Endothelial cell (in vitro differentiated cells): ENCODE measurements at regions not wholly inside any gene's neighbourhood (a gene's known extent, or its start where the extent isn't known, plus 50 kb on each side); places are given as distances from the start of the nearest gene placed in this dataset.
A peak's percentile ranks its signal among the peaks of the same experiment; 100 is the strongest.

Experiments
- DNase-seq: peaks from one replicate; pipeline ENCODE4 v3.0.0; 2021; ENCODE audit warnings: low spot score
- H3K27ac Mint-ChIP-seq: one replicate; pipeline ENCODE4 v1.8.0; 2021; ENCODE audit warnings: mixed read lengths, inconsistent platforms; ENCODE audit not compliant: unreplicated experiment
- H3K27me3 Mint-ChIP-seq: one replicate; pipeline ENCODE4 v1.8.0; 2021; ENCODE audit warnings: mild to moderate bottlenecking, moderate library complexity, mixed read lengths, inconsistent platforms; ENCODE audit not compliant: unreplicated experiment
- H3K36me3 Mint-ChIP-seq: one replicate; pipeline ENCODE4 v1.8.0; 2021; ENCODE audit warnings: mild to moderate bottlenecking, low read depth, mixed read lengths, inconsistent platforms; ENCODE audit not compliant: unreplicated experiment
- H3K4me1 Mint-ChIP-seq: one replicate; pipeline ENCODE4 v1.8.0; 2021; ENCODE audit warnings: mild to moderate bottlenecking, mixed read lengths, inconsistent platforms; ENCODE audit not compliant: unreplicated experiment
- H3K4me3 Mint-ChIP-seq: one replicate; pipeline ENCODE4 v1.8.0; 2021; ENCODE audit warnings: mild to moderate bottlenecking, mixed read lengths, inconsistent platforms; ENCODE audit not compliant: unreplicated experiment
- H3K9me3 Mint-ChIP-seq: one replicate; pipeline ENCODE4 v1.8.0; 2021; ENCODE audit warnings: mixed read lengths, inconsistent platforms; ENCODE audit not compliant: unreplicated experiment
- CTCF ChIP-seq: fragments of 200-600 bp; sonication (generic); IDR thresholded peaks from one replicate; pipeline ENCODE4 v1.5.0; 2021; ENCODE audit warnings: antibody characterized with exemption; ENCODE audit not compliant: unreplicated experiment

- TF ChIP-seq CTCF: no peak
- Mint-ChIP-seq H3K9me3 (peaks cover 39% of the 10 kb centered on the region), H3K27me3 (peaks cover 6% of the 10 kb centered on the region), H3K27ac (peak overlapping the region; percentile 30), H3K36me3 (peaks cover 4% of the 10 kb centered on the region), H3K4me3 (no peak overlapping the region), H3K4me1 (no peaks in the 10 kb centered on the region)
- DNase-seq: no peak
Measured at GRCh38 chr18:77969972-77970371, 720.3 kb downstream of the GALR1 start.

- no peak for DNase-seq
- peaks cover 6% of the 10 kb centered on the region for H3K27me3 Mint-ChIP-seq
- peaks cover 41% of the 10 kb centered on the region for H3K9me3 Mint-ChIP-seq
- TF ChIP-seq CTCF: no peak
- peaks cover 8% of the 10 kb centered on the region for H3K36me3 Mint-ChIP-seq
- no peaks in the 10 kb centered on the region for H3K4me1 Mint-ChIP-seq
- H3K27ac Mint-ChIP-seq: no peak overlapping the region
- H3K4me3 Mint-ChIP-seq: no peak overlapping the region
Measured at GRCh38 chr18:77970814-77971213, 721.2 kb downstream of the GALR1 start.

DNA sequence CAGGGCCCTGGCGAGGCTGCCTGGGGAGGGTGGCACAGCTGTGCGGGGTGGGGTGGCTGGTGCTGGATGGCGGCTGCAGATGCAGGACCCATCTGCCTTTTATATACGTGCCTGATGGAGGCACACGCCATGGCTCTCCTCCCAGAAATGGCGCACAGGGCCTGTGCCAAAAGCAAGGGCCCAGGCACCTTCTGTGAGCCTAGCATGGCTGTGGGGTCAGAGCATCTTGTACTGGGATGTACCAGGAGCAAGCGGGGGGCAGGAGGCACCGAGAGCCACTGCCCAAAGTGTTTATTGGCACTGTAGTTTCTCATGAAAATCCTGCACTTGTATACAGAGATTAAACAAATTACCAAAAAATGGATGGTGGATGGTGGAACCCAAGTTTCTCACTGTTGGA, 724.1 kb downstream of the GALR1 start:
- H3K27ac Mint-ChIP-seq: no peak overlapping the region
- DNase-seq: no peak
- H3K4me3 Mint-ChIP-seq: no peak overlapping the region
- TF ChIP-seq CTCF: no peak
- H3K27me3 Mint-ChIP-seq: peaks cover 7% of the 10 kb centered on the region
- peaks cover 18% of the 10 kb centered on the region for H3K36me3 Mint-ChIP-seq
- H3K9me3 Mint-ChIP-seq: peaks cover 53% of the 10 kb centered on the region
- H3K4me1 Mint-ChIP-seq: peaks cover 2% of the 10 kb centered on the region

GRCh38 chr18:77974329-77974728, 724.7 kb downstream of the GALR1 start:
- H3K27ac Mint-ChIP-seq: no peak overlapping the region
- H3K27me3 Mint-ChIP-seq: peaks cover 7% of the 10 kb centered on the region
- peak overlapping the region; percentile 39 for H3K4me3 Mint-ChIP-seq
- H3K9me3 Mint-ChIP-seq: peaks cover 59% of the 10 kb centered on the region
- TF ChIP-seq CTCF: no peak
- H3K36me3 Mint-ChIP-seq: peaks cover 18% of the 10 kb centered on the region
- no peak for DNase-seq
- peaks cover 2% of the 10 kb centered on the region for H3K4me1 Mint-ChIP-seq

DNA sequence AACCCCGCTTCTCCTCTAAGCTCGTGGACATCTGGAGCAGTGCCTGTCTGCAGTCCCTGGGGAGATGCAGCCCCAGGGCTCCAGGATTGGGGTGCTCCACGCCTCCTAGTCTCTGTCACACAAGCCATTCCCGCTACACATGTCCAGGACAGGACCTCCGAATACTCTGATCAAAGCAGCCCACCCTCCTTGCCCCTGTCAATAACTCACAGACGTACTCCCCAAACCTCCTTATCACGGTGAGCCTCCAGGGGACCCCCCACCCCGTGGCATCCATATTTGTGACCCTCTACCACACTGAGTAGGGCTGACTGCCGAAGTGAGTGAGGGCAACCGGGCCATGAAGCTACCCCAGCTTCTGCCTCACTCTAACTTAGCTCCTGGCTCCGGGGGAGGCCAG, 727.7 kb downstream of the GALR1 start:
- H3K9me3 Mint-ChIP-seq: peaks cover 55% of the 10 kb centered on the region
- DNase-seq: no peak
- H3K27ac Mint-ChIP-seq: no peak overlapping the region
- H3K4me1 Mint-ChIP-seq: peaks cover 2% of the 10 kb centered on the region
- peaks cover 23% of the 10 kb centered on the region for H3K36me3 Mint-ChIP-seq
- peaks cover 4% of the 10 kb centered on the region for H3K27me3 Mint-ChIP-seq
- H3K4me3 Mint-ChIP-seq: no peak overlapping the region
- no peak for TF ChIP-seq CTCF
